K562 (cell line): ENCODE measurements at regions not wholly inside any gene's neighbourhood (a gene's known extent, or its start where the extent isn't known, plus 50 kb on each side); places are given as distances from the start of the nearest gene placed in this dataset.

Experiments used
- ATAC-seq: fragments of 200-7000 bp; cut with Tn5 transposase; 3 replicates; pipeline ENCODE4 v1.9.1; 2020; ENCODE audit warnings: moderate library complexity
- BruUV-seq: library from RNA; stranded (reverse); fragments of 400-500 nt; replicated peaks from 2 replicates; lab custom pipeline; 2021; lab: Mats Ljungman, UMichigan
- CTCF ChIA-PET: fragments of 300-600 bp; formaldehyde crosslinking; extraction: SDS; loops from one replicate; lab custom pipeline; 2021; ENCODE audit warnings: low intra/inter-chr PET ratio; lab: Yijun Ruan, JAX
- POLR2A ChIA-PET: fragments of 300-600, 350-650 bp; sonication (Branson Sonifier 250); formaldehyde crosslinking; extraction: SDS; loops from one replicate; lab custom pipeline; 2021; ENCODE audit warnings: antibody characterized with exemption, inconsistent platforms; lab: Yijun Ruan, JAX
- DNase-seq, 4 experiments: peaks; one replicate each; pipeline versions ENCODE4 v3.0.0 to v3.0.0-alpha.2; 2011 to 2018; ENCODE audit warnings: low spot score in 3 of 4, mixed read lengths in 3 of 4; ENCODE audit errors: extremely low read depth in 1 of 4
- FAIRE-seq: peaks from 2 replicates; lab custom pipeline; 2011; peaks lifted over from hg19 to GRCh38; lab: Jason Lieb, UNC
- H2AFZ ChIP-seq: 2 replicates; pipeline ENCODE4 v1.6.0; 2011; ENCODE audit warnings: low read depth, low read length, control low read depth, inconsistent platforms
- H3K27ac ChIP-seq: fragments of 200-600 bp; 3 replicates; pipeline ENCODE4 v1.8.0; 2011; ENCODE audit warnings: low read depth, mild to moderate bottlenecking, control low read depth, inconsistent platforms, low read length, moderate library complexity, mixed read lengths; ENCODE audit errors: extremely low read depth
- H3K27me3 ChIP-seq, 2 experiments: fragments of 300-600 bp in 1 of 2; 2 replicates in 1 of 2; 3 replicates in 1 of 2; pipeline versions ENCODE4 v1.6.0 to v1.8.0; 2011; ENCODE audit warnings: inconsistent platforms in 2 of 2, low read length in 2 of 2, mild to moderate bottlenecking in 1 of 2, mixed read lengths in 1 of 2, moderate library complexity in 1 of 2; ENCODE audit not compliant: control insufficient read depth in 2 of 2, insufficient read depth in 2 of 2
- H3K36me3 ChIP-seq: fragments of 300-600 bp; 3 replicates; pipeline ENCODE4 v1.8.0; 2011; ENCODE audit warnings: mild to moderate bottlenecking, low read length, inconsistent platforms; ENCODE audit not compliant: control insufficient read depth, insufficient read depth
- H3K4me1 ChIP-seq, 2 experiments: fragments of 200-600 bp in 1 of 2; replicated peaks in 1 of 2; 2 replicates in 1 of 2; 3 replicates in 1 of 2; pipeline versions ENCODE4 v1.5.1 to v1.8.0; 2011; ENCODE audit warnings: inconsistent platforms in 2 of 2, low read length in 2 of 2, mild to moderate bottlenecking in 1 of 2, mixed read lengths in 1 of 2, moderate library complexity in 1 of 2; ENCODE audit not compliant: control insufficient read depth in 2 of 2, insufficient read depth in 2 of 2
- H3K4me2 ChIP-seq: 2 replicates; pipeline ENCODE4 v1.6.1; 2011; ENCODE audit warnings: low read length, control low read depth, inconsistent platforms, mixed read lengths; ENCODE audit not compliant: insufficient read depth
- H3K4me3 ChIP-seq: fragments of 200-600 bp; sonication (generic), shearing (Covaris generic); 2 replicates; pipeline ENCODE4 v1.5.1; 2016; ENCODE audit warnings: control low read depth, inconsistent platforms
- H3K79me2 ChIP-seq: fragments of 200-600 bp; 3 replicates; pipeline ENCODE4 v1.8.0; 2011; ENCODE audit warnings: low read length, inconsistent platforms; ENCODE audit not compliant: control insufficient read depth, insufficient read depth
- H3K9ac ChIP-seq, 2 experiments: 2 replicates each; pipeline versions ENCODE4 v1.6.0 to v1.6.1; 2011; ENCODE audit warnings: low read depth in 2 of 2, low read length in 2 of 2, control low read depth in 1 of 2, inconsistent platforms in 1 of 2, mild to moderate bottlenecking in 1 of 2, mixed read lengths in 1 of 2; ENCODE audit not compliant: insufficient read depth in 1 of 2
- H3K9me1 ChIP-seq: one replicate; pipeline ENCODE4 v1.6.0; 2011; ENCODE audit warnings: inconsistent platforms, mild to moderate bottlenecking, low read length, moderate library complexity; ENCODE audit not compliant: control insufficient read depth, insufficient read depth
- H3K9me3 ChIP-seq: replicated peaks from 2 replicates; pipeline ENCODE4 v1.5.1; 2011; ENCODE audit warnings: low read depth, low read length, inconsistent platforms; ENCODE audit not compliant: control insufficient read depth, insufficient read depth
- H4K20me1 ChIP-seq: replicated peaks from 2 replicates; pipeline ENCODE4 v1.6.1; 2011; ENCODE audit warnings: low read length, inconsistent platforms, mixed read lengths; ENCODE audit not compliant: control insufficient read depth, insufficient read depth
- BRD4 ChIP-seq: fragments of 200-600 bp; sonication (generic); IDR thresholded peaks from 2 replicates; pipeline ENCODE4 v1.6.1; 2017; ENCODE audit warnings: inconsistent platforms
- DEAF1 ChIP-seq: fragments of 450-650 bp; formaldehyde crosslinking; IDR thresholded peaks from 2 replicates; pipeline ENCODE4 v1.4.0; 2020; ENCODE audit warnings: mild to moderate bottlenecking, moderate library complexity
- KLF10 ChIP-seq: fragments of 250-450 bp; sonication (Bioruptor Pico); IDR thresholded peaks from 2 replicates; pipeline ENCODE4 v1.6.1; 2021; ENCODE audit warnings: matching md5 sums
- NR4A1 ChIP-seq, 2 experiments: fragments of 250-450 bp in 1 of 2; fragments of 450-650 bp in 1 of 2; sonication (Bioruptor Pico) in 1 of 2; IDR thresholded peaks; 2 replicates each; pipeline versions ENCODE4 v1.4.0 to v1.6.1; 2016 to 2020; ENCODE audit warnings: mild to moderate bottlenecking in 2 of 2, missing compliant biosample characterization in 1 of 2, missing genetic modification characterization in 1 of 2, moderate library complexity in 1 of 2
- SMC3 ChIP-seq: conservative IDR thresholded peaks from 2 replicates; pipeline ENCODE4 v1.6.1; 2011; ENCODE audit warnings: low read depth, low read length, improper control_type of control experiment; ENCODE audit not compliant: insufficient read depth
- ZKSCAN3 ChIP-seq: fragments of 250-450 bp; sonication (Bioruptor Pico); IDR thresholded peaks from 2 replicates; pipeline ENCODE4 v1.4.0; 2020
- ZNF586 ChIP-seq: fragments of 450-650 bp; formaldehyde crosslinking; conservative IDR thresholded peaks from 2 replicates; pipeline ENCODE4 v1.4.0; 2020; ENCODE audit warnings: mild to moderate bottlenecking, moderate library complexity
- WGBS: fragments of 100-300 bp; shearing (Covaris generic); methylation state at CpG from one replicate; pipeline ENCODE4 v1.1.6; 2016; ENCODE audit warnings: low coverage, mixed read lengths; ENCODE audit not compliant: insufficient coverage; ENCODE audit errors: missing lambda C conversion rate; 5-methylcytosine and 5-hydroxymethylcytosine counted together
- in situ Hi-C: fragments of 300-500 bp; cut with MboI; formaldehyde crosslinking; loops from 4 replicates; pipeline ENCODE4 v1.15.0; 2018; ENCODE audit warnings: inconsistent platforms, mixed read lengths
- intact Hi-C: fragments of 100-400 bp; cut with micrococcal nuclease; formaldehyde crosslinking; loops from 2 replicates; pipeline ENCODE4 v1.14.2; 2022
- TF ChIP-seq, protein P1 (sequence below): fragments of 450-650 bp; IDR thresholded peaks from 2 replicates; pipeline ENCODE4 v1.6.1; 2016; ENCODE audit warnings: low read depth, mild to moderate bottlenecking, moderate library complexity

DNA sequence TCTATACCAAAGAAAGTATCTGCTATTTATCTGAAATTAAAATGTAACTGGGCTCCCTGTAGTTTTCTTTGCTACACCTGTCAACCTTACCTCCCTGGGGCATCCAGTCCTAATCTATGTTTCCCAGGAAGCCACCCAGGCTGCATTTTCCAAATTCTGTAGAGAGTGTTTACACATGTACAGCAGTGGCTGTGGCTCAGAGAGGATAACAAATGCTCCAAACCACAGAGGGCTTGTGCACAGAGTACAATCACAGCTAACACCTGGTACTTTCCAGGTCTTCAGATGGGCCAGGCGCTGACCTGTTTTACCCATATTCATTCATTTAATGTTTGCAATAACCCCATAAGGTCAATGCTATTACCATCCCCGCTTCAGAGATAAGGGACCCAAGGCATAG, 146.5 kb upstream of the TNR start (continued):
- no peak for TF ChIP-seq ZNF586 (CRISPR knock-in tag)

- Histone ChIP-seq H3K9me1 (no peaks in the 10 kb centered on the region), H3K79me2 (no peaks in the 10 kb centered on the region), H3K36me3 (no peaks in the 10 kb centered on the region), H3K9ac (no peak overlapping the region), H4K20me1 (no peaks in the 10 kb centered on the region; the same call in 1 of the 2 replicates), H2AFZ (no peak overlapping the region), H3K27me3 (peaks cover 15 to 56% of the 10 kb centered on the region in 2 experiments; a peak in 4 of 5 replicates), H3K4me1 (peaks cover 10 to 12% of the 10 kb centered on the region in 2 experiments; a peak in 4 of 5 replicates), H3K4me2 (no peak overlapping the region), H3K4me3 (no peak overlapping the region), H3K27ac (no peak overlapping the region), H3K9me3 (no peaks in the 10 kb centered on the region)
- no peak for ATAC-seq
- no peak for DNase-seq
- intact Hi-C loops: loop anchor here (2.0 to 10.0 kb wide), 3 partner anchors 184 to 512 kb away; no protein-coding TSS in a partner anchor
- TF ChIP-seq NR4A1 (CRISPR knock-in tag; IDR thresholded peaks at IDR 0.05) (no peak), NR4A1 (tag; IDR thresholded peaks at IDR 0.05) (no peak)
- BruUV-seq: no TSS peak
- WGBS: 7% methylated on average over 2 of the region's 2 CpGs
- ChIA-PET CTCF (no interaction called here), POLR2A (interaction anchor here (0.6 kb wide), 1 partner anchor 25 kb away, joined by 3 read pairs; no protein-coding TSS in a partner anchor)
- no peak for FAIRE-seq
- in situ Hi-C loops: no loop called here
These were observed 145.6 kb upstream of the TNR start for GRCh38 chr1:175888996-175889395.

DNA sequence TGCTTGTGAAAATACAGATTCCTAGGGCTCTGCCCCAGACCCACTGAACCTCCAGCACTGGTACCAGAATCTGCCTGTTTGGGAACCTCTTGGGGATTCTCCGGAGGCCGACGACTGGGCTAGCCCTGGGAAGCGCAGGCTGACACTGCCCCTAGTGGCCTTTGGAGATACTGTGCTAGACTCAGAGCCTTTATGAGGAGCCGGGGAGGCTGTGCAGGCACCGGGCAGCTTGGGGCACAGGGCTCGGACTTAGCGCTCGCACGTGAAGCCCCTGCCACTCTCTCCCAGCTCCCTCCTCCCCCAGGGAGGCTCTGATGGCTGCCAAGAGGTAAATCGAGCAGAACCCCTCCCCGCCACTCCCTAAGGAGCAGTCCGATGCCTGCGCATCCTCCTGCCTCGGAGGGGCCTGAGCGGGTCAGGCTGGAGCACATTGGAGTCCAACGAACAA, 144.6 kb upstream of the TNR start:
- FAIRE-seq: peak; percentile 87
- TF ChIP-seq KLF10 (CRISPR knock-in tag) (no peak), BRD4 (no peak), ZKSCAN3 (CRISPR knock-in tag) (peak; percentile 72; the same call in 1 of the 2 replicates), DEAF1 (CRISPR knock-in tag) (peak; percentile 34; the same call in 1 of the 2 replicates), SMC3 (peak; percentile 46)
- TF ChIP-seq, protein P1, sequence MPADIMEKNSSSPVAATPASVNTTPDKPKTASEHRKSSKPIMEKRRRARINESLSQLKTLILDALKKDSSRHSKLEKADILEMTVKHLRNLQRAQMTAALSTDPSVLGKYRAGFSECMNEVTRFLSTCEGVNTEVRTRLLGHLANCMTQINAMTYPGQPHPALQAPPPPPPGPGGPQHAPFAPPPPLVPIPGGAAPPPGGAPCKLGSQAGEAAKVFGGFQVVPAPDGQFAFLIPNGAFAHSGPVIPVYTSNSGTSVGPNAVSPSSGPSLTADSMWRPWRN: no peak

More for the DNA sequence above, 144.6 kb upstream of the TNR start:
- H3K4me2 ChIP-seq: no peak overlapping the region
- H3K9ac ChIP-seq: no peak overlapping the region
- peaks cover 15 to 61% of the 10 kb centered on the region in 2 experiments; a peak in 4 of 5 replicates for H3K27me3 ChIP-seq
- H3K4me3 ChIP-seq: no peak overlapping the region
- POLR2A ChIA-PET: interaction anchor here (0.6 to 1.0 kb wide), 3 partner anchors 10 to 321 kb away, joined by 3 read pairs; no protein-coding TSS in a partner anchor
- CTCF ChIA-PET: interaction anchor here (1.0 kb wide), 1 partner anchor 511 kb away, joined by 3 read pairs; no protein-coding TSS in a partner anchor
- H3K79me2 ChIP-seq: no peaks in the 10 kb centered on the region
- peak overlapping the region; percentile 3; the same call in 1 of the 2 replicates for H2AFZ ChIP-seq
- H3K36me3 ChIP-seq: no peaks in the 10 kb centered on the region
- ATAC-seq (peak; percentile 99), DNase-seq (peak; percentile 74 to 83 (median 82))
- H3K4me1 ChIP-seq: peaks cover 4 to 10% of the 10 kb centered on the region in 2 experiments; a peak in 4 of 5 replicates
- in situ Hi-C loops (no loop called here), intact Hi-C loops (loop anchor here (2.0 to 10.0 kb wide), 3 partner anchors 185 to 511 kb away; no protein-coding TSS in a partner anchor)
- no peak overlapping the region for H3K27ac ChIP-seq
- no peaks in the 10 kb centered on the region for H3K9me3 ChIP-seq
- no TSS peak for BruUV-seq
- H3K9me1 ChIP-seq: no peaks in the 10 kb centered on the region
- no peaks in the 10 kb centered on the region; the same call in 1 of the 2 replicates for H4K20me1 ChIP-seq
- 13% methylated on average over 17 of the region's 17 CpGs for WGBS
